ENCODE measurements at regions not wholly inside any gene's neighbourhood (a gene's known extent, or its start where the extent isn't known, plus 50 kb on each side); places are given as distances from the start of the nearest gene placed in this dataset.
"Not testable (repeated sequence)": the region's sequence is repeated elsewhere in the genome, so short reads cannot be mapped to it uniquely, and the experiment has no call there.

GRCh38 chr1:223046011-223046410, 97.0 kb downstream of the TLR5 start:
- FAIRE-seq, result no peak
- no peak for DNase-seq (ENCODE audit: low spot score)

- not testable (repeated sequence) for DNase-seq (ENCODE audit: low spot score); FAIRE-seq
Measured at GRCh38 chr1:223046463-223046862, 96.6 kb downstream of the TLR5 start.

DNA sequence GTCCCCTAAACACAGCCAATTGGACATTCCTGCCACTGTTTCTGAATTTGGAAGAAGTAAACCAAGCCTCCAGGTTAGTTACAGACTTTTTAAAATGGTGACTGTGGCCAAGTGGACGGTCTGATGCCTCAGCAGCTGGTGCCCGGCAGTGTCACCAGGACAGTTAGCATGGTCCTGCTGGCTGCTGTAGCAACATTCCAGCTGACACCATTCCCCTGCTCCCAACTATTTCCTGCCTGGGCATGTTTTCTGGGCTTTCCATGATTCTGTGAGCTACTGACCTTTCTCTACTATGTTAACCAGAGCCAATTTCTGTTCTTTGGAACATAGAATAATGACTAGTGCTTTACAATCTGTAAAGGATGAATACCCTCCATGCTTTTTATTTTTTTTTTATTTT, 95.0 kb downstream of the TLR5 start:
- no peak for FAIRE-seq

GRCh38 chr1:223052462-223052861, 90.6 kb downstream of the TLR5 start:
- DNase-seq (ENCODE audit: low spot score), result no peak

More for the DNA sequence above, 95.0 kb downstream of the TLR5 start:
- no peak for DNase-seq (ENCODE audit: low spot score)

DNA sequence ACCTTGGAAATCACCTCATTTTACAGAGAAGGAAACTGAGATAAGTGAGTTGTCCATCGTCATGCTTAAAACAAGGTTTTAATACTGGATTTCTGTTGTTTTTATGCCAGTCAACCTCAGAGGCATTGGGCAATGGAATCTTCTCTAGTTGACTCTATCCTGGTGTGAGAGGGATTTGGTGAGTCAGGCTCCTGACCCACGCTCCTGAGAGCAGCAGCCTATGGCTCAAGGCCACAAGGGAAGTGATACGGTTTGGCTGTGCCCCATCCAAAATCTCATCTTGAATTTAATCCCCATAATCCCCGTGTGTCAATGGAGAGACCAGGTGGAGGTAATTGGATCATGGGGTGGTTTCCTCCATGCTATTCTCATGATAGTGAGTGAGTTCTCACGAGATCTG, 90.1 kb downstream of the TLR5 start:
- FAIRE-seq (no peak), DNase-seq (ENCODE audit: low spot score) (no peak)

More at GRCh38 chr1:223052462-223052861, 90.6 kb downstream of the TLR5 start:
- FAIRE-seq, result no peak

GRCh38 chr1:223056802-223057201, 86.2 kb downstream of the TLR5 start:
- FAIRE-seq, result no peak

DNA sequence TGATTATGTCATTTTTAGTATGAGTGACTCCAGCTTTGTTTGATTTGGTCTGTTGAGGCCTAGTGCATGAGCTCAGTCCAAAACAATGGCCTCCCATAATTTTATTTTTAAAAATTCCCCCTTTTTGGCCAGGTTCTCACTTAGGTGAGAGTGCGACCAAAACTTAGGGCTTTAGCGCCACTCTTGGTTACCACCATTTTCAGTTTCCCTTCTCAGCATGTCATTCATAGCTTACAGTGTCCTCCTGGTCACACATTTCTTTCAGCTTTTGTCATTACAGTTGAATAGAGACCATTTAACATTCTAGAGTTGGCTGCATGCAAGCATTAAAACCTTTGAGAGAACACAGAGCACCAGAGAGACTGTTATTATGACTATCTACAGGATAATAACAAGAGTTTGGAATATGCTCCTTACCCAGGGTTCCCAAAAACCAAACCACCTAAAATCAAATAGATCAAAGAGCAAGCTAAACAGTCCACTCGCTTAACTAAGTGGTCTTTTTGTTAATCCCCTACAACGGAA, 85.4 kb downstream of the TLR5 start:
- no peak for FAIRE-seq
- no peak for DNase-seq (ENCODE audit: low spot score)

More at GRCh38 chr1:223056802-223057201, 86.2 kb downstream of the TLR5 start:
- no peak for DNase-seq (ENCODE audit: low spot score)

Measured in urothelium cell line (cell line).